ENCODE measurements at regions not wholly inside any gene's neighbourhood (a gene's known extent, or its start where the extent isn't known, plus 50 kb on each side); places are given as distances from the start of the nearest gene placed in this dataset.
"Not testable (repeated sequence)": the region's sequence is repeated elsewhere in the genome, so short reads cannot be mapped to it uniquely, and the experiment has no call there.

GRCh38 chr12:47343684-47344567 is 264.2 kb upstream of the AMIGO2 start:
- peak; percentile 47 for DNase-seq (ENCODE audit: low read depth)
- no peak overlapping the region for H3K4me3 ChIP-seq (ENCODE audit: low read depth, low read length)
- no peak for TF ChIP-seq CTCF (conservative IDR thresholded peaks at IDR 0.05; ENCODE audit: low read depth, low read length)

- no peak overlapping the region for H3K4me3 ChIP-seq (ENCODE audit: low read depth, low read length)
- TF ChIP-seq CTCF (conservative IDR thresholded peaks at IDR 0.05; ENCODE audit: low read depth, low read length), result no peak
- DNase-seq (ENCODE audit: low read depth), result no peak
Observed at GRCh38 chr12:47340411-47341015, 260.8 kb upstream of the AMIGO2 start.

- no peak for DNase-seq (ENCODE audit: low read depth)
- no peak overlapping the region for H3K4me3 ChIP-seq (ENCODE audit: low read depth, low read length)
- no peak for TF ChIP-seq CTCF (conservative IDR thresholded peaks at IDR 0.05; ENCODE audit: low read depth, low read length)
Observed at GRCh38 chr12:47337581-47337980, 257.8 kb upstream of the AMIGO2 start.

- not testable (repeated sequence) for DNase-seq (ENCODE audit: low read depth)
Observed at GRCh38 chr12:47333271-47333858, 253.6 kb upstream of the AMIGO2 start.

GRCh38 chr12:47328831-47329545 is 249.2 kb upstream of the AMIGO2 start:
- DNase-seq (ENCODE audit: low read depth), result peak; percentile 41
- no peak overlapping the region for H3K4me3 ChIP-seq (ENCODE audit: low read depth, low read length)
- TF ChIP-seq CTCF (conservative IDR thresholded peaks at IDR 0.05; ENCODE audit: low read depth, low read length), result no peak

More at GRCh38 chr12:47333271-47333858, 253.6 kb upstream of the AMIGO2 start:
- H3K4me3 ChIP-seq (ENCODE audit: low read depth, low read length), result not testable (repeated sequence)

GRCh38 chr12:47326190-47326589 is 246.4 kb upstream of the AMIGO2 start:
- no peak for DNase-seq (ENCODE audit: low read depth)
- no peak for TF ChIP-seq CTCF (conservative IDR thresholded peaks at IDR 0.05; ENCODE audit: low read depth, low read length)
- H3K4me3 ChIP-seq (ENCODE audit: low read depth, low read length), result no peak overlapping the region

GRCh38 chr12:47323802-47324201 is 244.0 kb upstream of the AMIGO2 start:
- no peak for TF ChIP-seq CTCF (conservative IDR thresholded peaks at IDR 0.05; ENCODE audit: low read depth, low read length)
- no peak overlapping the region for H3K4me3 ChIP-seq (ENCODE audit: low read depth, low read length)
- no peak for DNase-seq (ENCODE audit: low read depth)

Measured in choroid plexus epithelial cell (primary cell).